GM10266 (cell line): ENCODE measurements at regions not wholly inside any gene's neighbourhood (a gene's known extent, or its start where the extent isn't known, plus 50 kb on each side); places are given as distances from the start of the nearest gene placed in this dataset.
"Not testable (repeated sequence)": the region's sequence is repeated elsewhere in the genome, so short reads cannot be mapped to it uniquely, and the experiment has no call there.

Source experiments
- DNase-seq: peaks from one replicate; pipeline ENCODE4 v3.0.0; 2012; ENCODE audit errors: extremely low spot score
- CTCF ChIP-seq: IDR thresholded peaks from 2 replicates; pipeline ENCODE4 v1.5.1; 2012; ENCODE audit warnings: mild to moderate bottlenecking, low read depth; ENCODE audit not compliant: control insufficient read depth, insufficient read depth; ENCODE audit errors: missing control alignments

GRCh38 chr9:102767076-102767475, 228.1 kb upstream of the CYLC2 start:
- no peak for TF ChIP-seq CTCF
- no peak for DNase-seq

- TF ChIP-seq CTCF: no peak
Observed at GRCh38 chr9:102740578-102740977, 254.6 kb upstream of the CYLC2 start.

GRCh38 chr9:102728946-102729345, 266.2 kb upstream of the CYLC2 start:
- no peak for TF ChIP-seq CTCF
- no peak for DNase-seq

More at GRCh38 chr9:102740578-102740977, 254.6 kb upstream of the CYLC2 start:
- no peak for DNase-seq

- no peak for TF ChIP-seq CTCF
- no peak for DNase-seq
Observed at GRCh38 chr9:102714184-102714583, 280.9 kb upstream of the CYLC2 start.

DNA sequence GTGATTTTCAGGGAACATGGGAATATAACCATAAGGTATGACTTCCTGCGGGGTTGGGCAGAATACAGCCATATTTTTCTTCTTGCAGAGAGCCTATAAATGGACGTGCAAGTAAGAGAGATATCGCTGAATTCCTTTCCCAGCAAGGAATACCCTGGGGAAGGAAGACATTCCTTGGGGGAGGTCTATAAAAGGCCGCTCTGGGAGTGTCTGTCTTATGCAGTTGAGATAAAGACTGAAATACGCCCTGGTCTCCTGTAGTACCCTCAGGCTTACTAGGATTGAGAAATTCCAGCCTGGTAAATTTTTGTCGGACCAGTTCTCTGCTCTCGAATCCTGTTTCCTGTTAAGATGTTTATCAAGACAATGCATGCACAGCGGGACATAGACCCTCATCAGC, 282.2 kb upstream of the CYLC2 start:
- DNase-seq: not testable (repeated sequence)

GRCh38 chr9:102700936-102701335, 294.2 kb upstream of the CYLC2 start:
- DNase-seq: no peak

DNA sequence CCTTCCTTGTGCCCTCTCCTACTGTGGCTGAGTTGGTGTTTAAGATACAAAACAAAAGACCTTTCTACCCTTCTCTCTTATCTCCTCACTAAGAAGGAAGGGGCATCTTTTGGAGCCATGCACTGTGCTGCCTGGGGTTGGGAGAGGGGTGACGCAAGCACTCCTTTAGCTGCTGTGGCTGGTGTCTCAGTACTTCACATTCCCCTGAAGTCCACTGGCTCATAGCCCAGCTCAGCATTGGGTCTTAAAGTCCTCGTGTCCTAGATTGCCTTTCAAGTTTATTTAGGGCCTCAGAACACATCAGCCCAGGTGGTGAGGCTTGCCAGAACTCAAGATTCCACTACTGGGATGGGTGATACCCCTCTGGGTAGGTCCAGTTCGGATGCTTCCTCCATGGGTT, 325.9 kb upstream of the CYLC2 start:
- DNase-seq: no peak

More at GRCh38 chr9:102700936-102701335, 294.2 kb upstream of the CYLC2 start:
- TF ChIP-seq CTCF: no peak

More for the DNA sequence above, 325.9 kb upstream of the CYLC2 start:
- no peak for TF ChIP-seq CTCF
